HS-5 (cell line): ENCODE measurements at regions not wholly inside any gene's neighbourhood (a gene's known extent, or its start where the extent isn't known, plus 50 kb on each side); places are given as distances from the start of the nearest gene placed in this dataset.
A peak's percentile ranks its signal among the peaks of the same experiment; 100 is the strongest.

Source experiments
- DNase-seq: peaks from one replicate; pipeline ENCODE4 v3.0.0-alpha.2; 2012; ENCODE audit warnings: low read depth

GRCh38 chr1:232247669-232248068 is 382.3 kb downstream of the SIPA1L2 start:
- DNase-seq: no peak

- DNase-seq: no peak
Observed at GRCh38 chr1:232244426-232244825, 385.5 kb downstream of the SIPA1L2 start.

DNA sequence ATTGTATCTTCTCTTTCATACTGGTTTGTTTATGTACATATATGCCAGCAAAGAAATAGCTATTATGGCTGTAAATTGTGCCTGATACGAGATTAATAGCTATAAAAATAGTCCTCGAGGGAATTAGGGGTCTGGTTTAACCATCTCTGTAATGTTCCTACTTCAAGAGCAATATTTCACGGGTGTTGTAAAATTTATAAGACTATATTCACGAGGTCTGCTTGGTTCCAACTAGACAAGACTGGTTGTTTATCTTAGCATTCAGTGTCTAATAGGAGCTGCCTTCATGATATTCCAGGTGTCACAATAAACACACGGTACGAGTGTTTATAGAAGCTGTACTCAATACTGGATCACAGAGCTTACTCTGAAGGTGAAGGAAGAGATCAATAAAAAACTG is 389.9 kb downstream of the SIPA1L2 start:
- no peak for DNase-seq

DNA sequence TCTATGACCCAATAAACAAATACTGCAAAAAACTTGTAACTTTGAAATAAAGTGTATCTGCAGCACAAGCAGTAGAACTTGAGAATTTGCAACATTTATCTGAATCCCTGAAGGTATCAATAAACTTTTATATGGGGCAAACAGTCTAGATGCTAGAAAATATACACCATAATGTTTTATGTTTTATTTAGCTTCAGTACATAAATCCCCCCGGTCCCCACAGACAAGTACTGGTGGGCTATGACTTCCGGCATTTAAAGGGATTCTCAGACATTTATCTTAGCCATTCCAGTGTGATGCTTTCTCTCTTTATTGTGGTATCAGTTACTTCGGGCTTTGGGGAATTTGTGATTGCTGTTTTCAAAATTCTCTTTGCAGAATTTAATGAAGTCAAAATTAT is 390.4 kb downstream of the SIPA1L2 start:
- DNase-seq: no peak

DNA sequence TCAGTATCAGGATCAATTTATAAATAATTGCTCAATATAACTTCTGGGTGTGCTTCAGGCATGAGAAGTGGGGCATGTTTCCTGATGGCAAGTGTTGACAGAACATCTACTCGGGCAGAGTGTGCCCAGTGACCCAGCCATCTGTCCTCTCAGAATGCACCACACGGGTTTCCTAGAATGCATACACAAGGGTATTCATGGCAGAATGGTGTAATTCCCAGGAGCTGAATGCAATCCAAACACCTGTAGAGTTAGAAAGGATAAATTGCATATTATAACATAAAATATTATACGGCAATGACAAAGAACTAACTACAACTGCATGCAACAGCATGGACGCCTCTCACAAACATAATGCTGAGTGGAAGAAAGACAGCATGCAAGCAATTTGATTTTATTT is 391.9 kb downstream of the SIPA1L2 start:
- no peak for DNase-seq

DNA sequence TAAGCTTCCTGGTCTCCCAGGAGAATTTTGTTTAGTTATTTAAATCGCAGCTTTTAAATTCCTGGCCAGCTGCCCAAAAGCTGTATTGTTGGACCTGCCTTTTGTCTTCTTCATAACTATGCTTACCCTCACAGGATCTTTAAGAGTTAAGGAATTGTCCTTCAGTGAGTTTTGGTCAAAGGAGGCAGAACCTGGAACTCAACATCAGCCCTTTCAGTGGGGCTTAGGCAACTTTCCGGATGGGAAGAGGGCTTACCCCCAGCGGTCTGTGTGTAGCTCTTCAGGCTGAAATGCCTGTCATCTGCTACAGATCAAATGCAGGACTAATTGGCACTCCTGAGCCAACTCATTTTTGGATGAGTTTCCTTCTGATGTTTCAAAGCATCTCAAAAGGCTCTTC is 402.6 kb downstream of the SIPA1L2 start:
- DNase-seq: no peak

- peak; percentile 26 for DNase-seq
Observed at GRCh38 chr1:232226197-232226712, 403.7 kb downstream of the SIPA1L2 start.

DNA sequence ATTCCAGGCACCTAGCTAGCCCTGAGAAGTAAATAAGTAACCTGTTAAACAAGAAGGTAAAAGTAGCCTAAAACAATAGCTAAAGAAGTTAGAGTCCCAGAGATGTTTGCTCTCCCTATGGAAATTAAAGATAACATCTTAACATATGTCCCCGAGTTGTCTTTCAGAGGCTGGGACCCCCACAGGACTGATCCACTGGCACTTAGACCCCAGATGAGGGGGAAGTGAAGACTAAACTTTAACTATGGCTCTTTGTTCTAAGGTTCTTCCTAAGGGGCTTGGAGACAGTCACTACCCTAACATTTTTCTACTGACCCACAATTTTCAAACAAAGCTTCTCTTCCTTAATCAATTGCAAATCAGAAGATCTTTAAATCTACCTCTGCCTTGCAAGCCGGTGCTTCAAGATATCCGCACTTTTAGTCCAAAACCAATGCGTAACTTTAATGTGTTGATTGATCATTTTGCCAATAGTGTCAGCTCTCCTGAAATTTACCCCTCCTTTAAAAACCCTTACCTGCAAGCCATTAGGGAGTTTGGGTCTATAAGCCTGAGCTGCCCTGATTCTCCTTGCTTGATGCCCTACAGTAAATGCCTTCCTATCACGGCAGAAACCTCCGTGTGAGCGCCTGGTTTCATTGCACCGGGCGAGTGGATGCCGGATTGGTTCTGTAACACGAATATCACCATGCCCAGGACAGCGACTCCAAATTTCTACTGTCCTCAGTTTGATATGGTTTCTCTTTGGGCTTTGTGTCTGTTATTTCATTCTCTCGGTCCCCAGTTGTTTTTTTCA is 404.4 kb downstream of the SIPA1L2 start:
- no peak for DNase-seq

- no peak for DNase-seq
Observed at GRCh38 chr1:232223887-232224286, 406.0 kb downstream of the SIPA1L2 start.

GRCh38 chr1:232223183-232223708 is 406.7 kb downstream of the SIPA1L2 start:
- no peak for DNase-seq

DNA sequence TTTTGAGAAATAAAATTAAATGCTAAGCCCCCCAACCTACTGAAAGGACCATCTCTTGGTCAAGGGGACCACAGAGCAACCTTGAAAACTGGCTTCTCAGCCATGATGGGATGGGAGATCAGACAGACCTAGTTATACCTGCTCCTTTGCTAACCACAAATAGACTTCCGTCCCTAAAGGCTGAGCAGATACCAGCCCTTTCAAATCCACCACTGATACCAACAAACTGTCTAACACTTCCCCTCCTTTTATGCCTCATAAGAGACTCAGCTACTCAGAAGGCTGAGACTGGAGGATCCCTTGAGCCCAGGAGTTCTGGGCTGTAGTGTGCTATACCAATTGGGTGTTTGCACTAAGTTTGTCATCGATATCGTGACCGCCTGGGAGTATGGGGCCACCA is 407.3 kb downstream of the SIPA1L2 start:
- DNase-seq: no peak

DNA sequence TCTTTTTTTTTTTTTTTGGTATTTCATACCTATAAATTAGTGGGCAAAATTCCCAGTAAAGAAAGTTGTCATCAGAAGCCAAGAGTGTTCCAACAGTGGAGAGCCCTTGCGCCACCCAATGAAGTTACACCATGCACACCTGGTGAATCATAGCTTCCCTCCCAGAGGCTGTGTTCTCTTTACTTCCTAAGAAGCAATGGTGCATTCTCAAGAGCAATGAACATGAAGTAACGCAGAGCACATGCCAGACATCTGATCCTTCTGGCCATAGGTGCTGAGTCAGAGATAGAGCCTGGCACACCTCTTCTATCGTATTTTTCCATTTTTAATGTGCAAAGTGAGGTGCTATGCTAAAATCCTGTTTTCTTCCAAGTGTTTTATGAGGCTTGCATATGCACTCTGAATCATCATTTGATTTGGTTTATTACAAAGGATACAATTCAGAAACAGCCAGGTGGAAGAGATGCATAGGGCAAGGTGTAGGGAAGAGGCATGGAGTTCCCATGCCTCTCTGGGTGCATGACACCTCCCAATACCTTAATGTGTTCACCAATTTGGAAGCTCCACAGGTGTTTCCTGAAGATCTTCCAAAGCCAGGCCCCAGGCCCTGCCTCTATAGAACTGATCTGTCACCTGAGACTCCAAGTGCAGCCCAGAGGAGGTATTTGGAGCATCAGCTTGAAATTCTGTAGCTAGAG is 408.0 kb downstream of the SIPA1L2 start:
- DNase-seq: peak; percentile 51

DNA sequence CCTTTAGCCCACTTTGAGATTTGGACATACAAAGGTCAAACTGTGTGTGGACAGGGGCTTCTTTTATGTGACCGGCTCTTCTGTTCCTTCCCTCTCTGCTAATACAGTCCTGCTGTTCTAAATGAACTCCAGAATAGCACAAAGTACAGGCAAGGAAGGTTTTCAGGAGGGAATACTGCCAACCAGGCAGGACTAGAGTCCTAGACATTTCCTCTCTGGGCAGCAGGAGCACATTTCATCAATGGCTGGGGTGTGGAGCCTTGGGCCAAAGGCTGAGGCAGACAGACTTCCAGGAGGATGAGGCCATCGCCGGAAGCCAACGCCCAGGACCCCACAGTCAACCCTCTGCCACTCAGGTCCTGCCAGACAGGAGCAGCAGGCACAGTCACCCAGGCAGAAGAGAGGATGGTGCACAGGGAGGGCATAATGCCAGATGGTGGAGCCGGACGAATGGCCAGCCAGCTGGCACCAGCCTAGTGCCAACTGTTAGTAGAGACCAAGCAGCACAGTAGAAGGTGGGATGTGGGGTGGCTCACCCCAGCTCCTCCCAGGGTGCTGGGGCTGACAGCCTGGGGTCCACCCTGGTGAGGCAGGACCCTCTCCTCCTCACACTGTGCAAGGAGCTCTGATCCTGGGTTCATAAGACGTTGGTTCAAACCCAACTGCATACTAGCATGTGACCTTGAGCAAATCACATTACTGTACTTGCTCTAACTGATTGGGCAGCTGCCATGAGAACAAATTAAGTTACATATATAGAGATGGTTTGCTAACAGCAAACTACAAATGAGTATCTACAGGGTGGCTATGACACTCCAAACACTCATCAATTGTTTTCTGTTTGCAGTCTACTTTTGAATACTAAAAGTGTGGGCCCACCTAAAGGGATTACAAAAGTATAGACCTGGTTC is 410.7 kb downstream of the SIPA1L2 start:
- no peak for DNase-seq

DNA sequence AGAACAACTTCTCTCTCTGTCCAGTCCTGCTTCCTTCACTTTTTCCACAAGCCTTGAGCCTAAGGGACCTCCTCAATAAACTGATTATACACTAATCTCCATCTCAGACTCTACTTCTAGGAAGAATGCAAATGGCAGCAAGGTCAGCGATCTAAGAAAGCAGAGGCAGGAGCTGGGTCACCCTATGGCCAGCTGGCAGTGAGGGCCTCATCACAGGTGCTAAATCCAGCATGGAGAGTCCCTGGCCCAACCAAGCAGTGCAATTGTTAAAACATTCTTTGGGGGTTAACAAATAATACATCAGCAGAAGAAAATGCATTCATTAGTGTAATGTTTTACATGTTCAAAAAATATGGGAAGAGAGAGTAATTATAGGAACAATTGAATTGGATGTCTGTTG is 416.0 kb downstream of the SIPA1L2 start:
- no peak for DNase-seq

DNA sequence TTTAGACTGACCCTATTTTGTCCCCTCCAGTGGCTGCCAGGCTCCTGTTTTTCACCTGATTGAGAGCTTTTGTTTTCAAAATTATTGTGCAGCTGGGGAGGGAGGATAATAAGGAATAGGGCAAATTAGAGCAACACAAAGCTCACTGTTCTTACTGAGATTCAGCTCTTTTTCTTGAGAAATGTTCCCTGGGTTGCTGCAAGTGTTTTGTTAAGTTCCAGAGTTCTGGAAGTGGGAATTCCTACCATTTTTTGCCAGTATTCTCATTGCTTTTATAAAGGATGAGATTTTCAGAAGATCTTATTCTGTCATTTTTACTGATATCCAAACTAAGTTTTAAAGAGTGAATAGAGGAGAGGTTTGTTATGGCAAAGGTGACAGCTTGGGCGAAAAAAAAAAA is 417.7 kb downstream of the SIPA1L2 start:
- no peak for DNase-seq

- no peak for DNase-seq
Observed at GRCh38 chr1:232211149-232211548, 418.8 kb downstream of the SIPA1L2 start.

DNA sequence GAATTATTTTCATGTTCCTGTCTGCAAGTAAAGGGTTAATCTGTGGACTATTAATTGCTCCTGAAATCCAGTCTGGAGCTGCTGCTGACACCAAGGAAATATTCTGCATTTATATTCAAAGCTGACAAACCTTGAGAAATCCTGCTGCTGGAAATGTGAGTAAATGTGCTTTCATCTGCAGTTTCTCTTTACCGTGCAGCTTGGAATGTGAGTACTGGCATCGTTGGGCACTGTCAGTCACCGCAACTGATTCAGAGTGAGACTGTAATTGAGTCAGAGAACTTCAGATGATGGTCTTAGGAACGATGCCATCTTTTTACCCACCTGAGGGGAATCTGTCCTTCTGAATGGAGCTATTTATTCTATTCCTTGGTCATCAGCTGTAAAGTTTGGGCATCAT is 420.6 kb downstream of the SIPA1L2 start:
- no peak for DNase-seq

DNA sequence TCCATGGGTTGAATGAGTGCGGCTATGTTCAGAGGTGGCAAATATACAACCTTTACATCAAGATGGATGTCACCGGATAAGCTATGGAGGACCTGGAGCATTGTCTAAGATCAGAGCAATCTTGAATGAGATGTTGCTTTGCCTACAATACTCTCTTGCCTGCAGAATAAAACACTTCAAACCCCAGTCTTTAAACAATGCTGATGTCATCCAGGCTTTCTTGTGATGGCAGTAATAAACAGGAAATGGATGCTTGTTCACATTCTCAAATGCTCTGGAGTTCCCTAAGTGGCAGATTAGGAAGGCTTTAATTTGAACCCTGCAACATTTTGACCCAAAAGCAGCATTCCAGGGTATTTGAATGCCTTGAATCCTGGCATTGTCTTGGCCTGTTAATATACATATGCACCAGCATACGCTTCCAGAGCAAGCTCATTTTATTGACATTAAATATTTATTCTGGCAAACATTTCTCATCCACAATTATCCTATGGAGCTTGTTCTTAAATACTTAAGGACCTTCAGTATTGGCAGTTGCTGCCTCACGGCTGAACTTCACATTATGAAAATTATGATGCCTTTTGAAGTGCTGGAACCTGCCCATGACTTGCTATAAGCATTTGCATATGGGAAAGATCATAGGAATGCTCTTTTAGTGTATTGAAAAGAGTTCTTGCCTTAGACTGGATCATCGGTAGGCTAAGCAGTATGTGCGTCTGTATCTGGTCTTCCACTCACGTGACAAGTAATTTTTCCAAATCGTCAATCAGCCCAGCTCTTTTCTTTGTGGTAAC is 422.7 kb downstream of the SIPA1L2 start:
- DNase-seq: no peak

- peak; percentile 9 for DNase-seq
Observed at GRCh38 chr1:232204269-232204668, 425.7 kb downstream of the SIPA1L2 start.

GRCh38 chr1:232201024-232201423 is 428.9 kb downstream of the SIPA1L2 start:
- no peak for DNase-seq

GRCh38 chr1:232196042-232196441 is 433.9 kb downstream of the SIPA1L2 start:
- no peak for DNase-seq
